ENCODE measurements at regions not wholly inside any gene's neighbourhood (a gene's known extent, or its start where the extent isn't known, plus 50 kb on each side); places are given as distances from the start of the nearest gene placed in this dataset.

DNA sequence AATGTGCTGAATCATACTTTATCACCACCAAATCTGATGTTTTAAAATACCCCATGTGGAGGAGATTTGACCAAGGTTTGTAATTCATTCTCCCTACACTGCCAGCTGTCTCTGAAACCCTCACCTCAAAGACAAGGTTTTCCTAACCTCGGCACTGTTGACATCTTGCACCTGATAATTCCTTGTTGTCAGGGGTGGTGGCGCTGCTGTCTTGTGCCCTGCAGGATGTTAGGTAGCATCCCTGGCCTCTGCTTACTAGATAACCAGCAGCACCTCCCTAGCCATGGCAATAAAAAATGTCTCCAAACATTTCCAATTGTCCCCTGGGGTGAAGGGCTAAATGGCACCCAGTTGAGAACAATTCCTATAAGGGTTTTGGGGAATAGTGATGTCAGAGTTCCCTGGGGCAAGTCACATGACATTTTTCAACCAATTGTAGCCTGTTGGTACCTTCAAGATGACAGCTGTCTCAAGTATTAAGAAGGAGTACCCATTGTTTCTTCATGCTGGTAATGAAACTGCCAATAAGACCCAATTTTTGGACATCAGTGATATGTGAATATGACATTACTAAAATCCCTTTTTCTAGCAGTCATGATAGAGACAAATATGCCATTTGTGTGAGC, 160.6 kb upstream of the PLCXD3 start:
- in situ Hi-C loops (cut with HindIII; ENCODE audit: low sequenced_read_pairs), result no loop called here

DNA sequence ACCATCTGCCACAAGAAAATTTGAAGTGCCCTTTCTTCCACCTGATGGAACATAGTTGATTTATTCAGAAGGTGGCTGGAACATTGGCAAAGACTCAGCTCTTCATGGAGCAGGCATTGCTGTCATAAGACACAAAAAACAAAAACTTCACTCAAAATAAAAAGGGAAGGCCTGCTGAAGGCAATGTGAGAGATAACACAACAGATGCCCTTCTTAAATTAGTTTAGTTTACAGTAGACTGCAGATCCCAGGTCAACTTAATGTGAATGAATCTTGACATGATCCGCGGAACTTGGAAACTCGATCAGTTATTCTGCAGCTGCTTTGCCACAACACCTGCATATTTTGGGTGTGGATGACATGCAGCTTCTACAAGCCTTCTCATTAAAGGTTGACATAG, 159.8 kb upstream of the PLCXD3 start:
- in situ Hi-C loops (cut with HindIII; ENCODE audit: low sequenced_read_pairs), result no loop called here

DNA sequence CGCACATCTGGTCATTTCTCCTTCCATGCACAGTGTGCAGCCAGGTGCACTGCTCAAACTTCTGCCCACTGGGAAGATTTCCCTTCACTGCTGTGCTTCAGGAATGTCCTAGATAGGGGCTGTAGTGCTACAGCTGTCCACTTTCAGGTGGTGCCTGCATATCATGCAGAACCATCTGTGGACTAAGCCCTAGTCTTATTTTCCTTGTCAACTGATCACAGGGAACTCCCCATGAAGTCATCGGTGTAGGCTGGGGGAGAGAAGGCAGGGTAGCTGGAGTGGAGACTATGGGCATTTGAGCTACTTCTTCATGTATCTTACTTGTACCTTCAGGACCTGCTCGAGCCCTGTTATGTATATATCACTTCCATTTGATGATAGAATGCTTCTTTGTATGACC, 150.9 kb upstream of the PLCXD3 start:
- in situ Hi-C loops (cut with HindIII; ENCODE audit: low sequenced_read_pairs), result no loop called here

DNA sequence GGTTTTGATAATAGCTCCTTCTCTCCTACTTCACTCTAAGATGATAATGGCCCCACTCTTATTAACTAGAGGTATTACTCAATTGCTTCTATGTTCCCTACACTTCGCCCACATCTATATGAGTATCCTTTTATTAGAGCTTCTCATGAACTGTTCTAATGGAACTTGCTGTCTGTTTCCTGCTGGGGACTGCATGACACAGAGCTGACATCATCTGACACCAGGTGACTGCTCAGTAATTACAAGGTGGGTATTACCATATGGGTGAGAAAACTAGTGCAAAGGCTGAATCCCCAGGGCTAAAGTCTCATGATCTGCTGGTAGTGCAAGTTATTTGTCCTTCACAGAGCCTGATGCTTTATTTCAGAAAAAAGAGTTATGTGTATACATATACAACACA, 146.2 kb upstream of the PLCXD3 start:
- in situ Hi-C loops (cut with HindIII; ENCODE audit: low sequenced_read_pairs), result no loop called here

DNA sequence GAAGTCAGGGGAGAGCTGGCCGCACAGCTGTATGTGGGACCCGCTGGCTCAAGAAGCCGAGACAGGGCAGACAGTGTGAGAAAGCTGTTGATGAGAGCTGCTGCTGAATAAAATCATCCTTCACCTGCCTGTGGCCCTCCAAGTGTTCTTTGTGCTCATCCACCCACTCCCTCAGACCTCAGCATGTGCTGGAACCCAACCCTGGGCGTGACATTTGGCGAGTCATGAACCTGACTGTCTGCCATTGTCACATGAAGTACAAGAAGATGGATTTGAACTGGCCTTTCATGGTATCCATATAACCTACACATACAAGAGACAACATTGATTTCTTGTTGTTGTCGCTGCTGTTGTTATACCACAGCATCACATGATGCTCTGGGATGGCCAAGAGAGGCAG, 139.7 kb upstream of the PLCXD3 start:
- in situ Hi-C loops (cut with HindIII; ENCODE audit: low sequenced_read_pairs), result no loop called here

DNA sequence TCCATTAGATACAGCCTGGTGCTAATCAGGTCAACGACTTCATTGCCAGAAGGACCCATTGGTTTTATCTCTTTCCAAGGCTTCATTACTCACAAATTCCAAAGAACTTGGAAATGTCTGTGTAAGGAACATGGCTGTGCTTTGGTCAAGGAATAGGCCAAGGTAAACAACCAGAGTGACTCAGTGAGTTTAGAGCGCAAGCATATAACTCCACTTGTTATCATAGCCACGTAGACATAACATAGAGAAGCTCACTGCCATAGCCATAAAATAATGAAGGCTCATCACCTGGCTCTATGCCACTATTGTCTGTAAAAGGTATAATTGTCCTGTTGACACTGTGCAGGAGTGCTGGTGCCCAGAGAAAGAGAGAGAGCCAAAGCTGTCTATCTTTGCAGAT, 139.3 kb upstream of the PLCXD3 start:
- in situ Hi-C loops (cut with HindIII; ENCODE audit: low sequenced_read_pairs), result loop anchor here (25.0 kb wide), 1 partner anchor 737 kb away; the partner anchor contains the start of gene C7

DNA sequence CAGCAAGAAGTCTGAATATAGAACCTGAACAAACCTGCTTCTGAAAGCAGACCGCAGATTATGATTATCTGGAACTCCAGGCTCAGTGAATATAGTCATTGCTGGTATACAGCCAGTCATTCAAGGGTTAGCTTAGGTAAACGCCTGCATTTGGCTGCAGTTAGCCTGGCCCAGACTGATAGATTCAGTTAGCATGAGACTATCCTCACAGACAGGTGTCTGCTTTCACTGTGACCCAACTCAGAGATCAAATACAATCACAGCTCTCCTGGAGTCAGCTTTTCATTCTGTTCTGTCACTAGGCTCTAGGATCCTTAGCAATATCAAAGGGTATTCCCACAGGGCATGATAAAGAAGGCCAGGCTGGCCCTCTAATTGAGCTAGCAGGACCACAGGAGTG, 138.6 kb upstream of the PLCXD3 start:
- in situ Hi-C loops (cut with HindIII; ENCODE audit: low sequenced_read_pairs), result loop anchor here (25.0 kb wide), 1 partner anchor 737 kb away; the partner anchor contains the start of gene C7

DNA sequence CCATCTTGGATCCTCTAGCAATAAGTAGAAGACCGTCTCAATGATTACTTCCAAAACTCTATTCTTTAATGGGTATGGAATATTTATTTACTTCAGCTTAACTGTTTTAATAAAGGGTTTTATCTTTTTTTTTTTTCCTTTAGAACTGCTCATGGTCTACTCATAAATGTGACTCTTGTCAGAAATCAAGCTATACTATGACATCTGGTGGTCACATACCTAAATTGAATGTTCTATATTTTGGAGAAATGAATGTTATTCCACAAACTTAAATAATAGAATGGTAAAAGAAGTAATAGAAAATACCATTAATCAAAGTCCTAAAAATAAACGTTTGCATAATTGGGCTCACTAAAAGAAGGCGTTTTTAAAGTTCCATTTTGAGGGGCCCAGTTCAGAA, 131.2 kb upstream of the PLCXD3 start:
- in situ Hi-C loops (cut with HindIII; ENCODE audit: low sequenced_read_pairs), result loop anchor here (25.0 kb wide), 1 partner anchor 729 kb away; the partner anchor contains the start of gene C7

DNA sequence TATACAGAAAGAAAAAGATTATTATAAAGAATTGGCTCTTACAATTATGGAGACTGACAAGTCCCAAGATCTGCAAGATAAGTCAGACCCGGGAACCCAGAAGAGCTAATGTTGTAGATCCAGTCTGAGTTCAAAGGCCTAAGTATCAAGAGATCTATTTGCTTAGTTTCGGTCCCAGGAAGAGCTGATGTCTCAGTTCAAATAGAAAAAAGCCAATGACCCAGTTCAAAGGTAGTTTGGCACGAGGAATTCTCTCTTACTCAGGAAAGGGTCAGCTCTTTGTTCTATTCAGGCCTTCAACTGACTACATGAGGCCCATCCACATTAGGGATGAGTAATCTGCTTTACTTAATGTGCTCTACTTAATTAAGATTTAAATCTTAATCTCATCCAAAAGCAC, 128.3 kb upstream of the PLCXD3 start:
- in situ Hi-C loops (cut with HindIII; ENCODE audit: low sequenced_read_pairs), result loop anchor here (25.0 kb wide), 1 partner anchor 726 kb away; the partner anchor contains the start of gene C7

DNA sequence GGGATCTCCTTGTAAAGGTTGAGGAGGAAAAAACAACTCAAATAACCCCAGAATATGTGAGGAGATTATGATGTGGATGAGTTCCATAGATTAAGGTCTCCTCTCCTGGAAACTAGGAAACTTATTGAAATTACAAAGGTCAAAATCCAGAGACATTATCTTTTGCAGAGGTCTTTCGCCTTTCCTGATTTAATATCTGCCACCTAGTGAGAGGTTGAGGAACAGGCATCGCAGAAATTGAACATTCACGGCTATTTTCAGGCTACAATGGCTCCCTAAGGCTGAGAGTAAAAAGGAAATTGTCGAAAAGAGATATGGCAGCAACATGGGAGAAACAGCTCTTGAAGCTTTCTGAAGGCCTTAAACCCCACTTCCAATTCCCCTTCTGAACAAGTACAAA, 127.5 kb upstream of the PLCXD3 start:
- in situ Hi-C loops (cut with HindIII; ENCODE audit: low sequenced_read_pairs), result loop anchor here (25.0 kb wide), 1 partner anchor 726 kb away; the partner anchor contains the start of gene C7

DNA sequence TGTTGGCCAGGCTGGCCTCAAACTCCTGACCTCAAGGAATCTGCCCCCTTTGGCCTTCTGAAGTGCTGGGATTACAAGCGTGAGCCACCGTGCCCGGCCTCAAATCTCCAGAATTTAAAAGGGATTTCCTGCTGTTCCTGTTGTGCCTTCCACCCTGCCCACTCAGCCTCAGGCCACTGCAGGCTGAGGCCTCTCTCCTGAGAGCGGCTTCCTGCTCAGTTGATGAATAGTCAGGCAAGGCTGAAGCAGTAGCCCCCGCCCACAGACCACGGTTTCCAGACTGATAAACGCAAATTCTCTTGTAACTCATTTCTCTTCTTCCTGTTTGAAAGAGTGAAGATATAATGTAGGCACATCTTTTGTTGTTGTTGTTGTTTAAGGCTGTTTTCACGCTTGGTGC, 127.0 kb upstream of the PLCXD3 start:
- in situ Hi-C loops (cut with HindIII; ENCODE audit: low sequenced_read_pairs), result loop anchor here (25.0 kb wide), 1 partner anchor 725 kb away; the partner anchor contains the start of gene C7

DNA sequence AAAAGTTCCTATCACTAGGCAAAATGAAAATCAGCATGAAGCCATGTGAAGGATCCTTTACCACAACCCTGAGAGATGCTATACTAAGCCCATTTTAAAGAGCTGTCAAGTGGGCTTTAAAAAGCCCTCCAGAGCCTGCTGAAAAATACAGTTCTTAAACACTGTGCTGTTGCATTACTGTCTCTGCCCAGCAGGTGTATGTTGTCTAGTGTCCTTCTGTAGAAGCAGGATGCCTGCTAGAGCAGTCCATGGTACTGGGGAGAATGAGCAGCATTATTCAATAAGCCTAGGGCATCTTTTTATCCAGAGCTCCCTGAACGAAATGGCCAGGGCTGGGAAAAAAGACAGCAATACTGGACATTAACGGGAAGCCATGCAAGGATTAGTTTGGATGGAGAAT, 126.2 kb upstream of the PLCXD3 start:
- in situ Hi-C loops (cut with HindIII; ENCODE audit: low sequenced_read_pairs), result loop anchor here (25.0 kb wide), 1 partner anchor 724 kb away; the partner anchor contains the start of gene C7

DNA sequence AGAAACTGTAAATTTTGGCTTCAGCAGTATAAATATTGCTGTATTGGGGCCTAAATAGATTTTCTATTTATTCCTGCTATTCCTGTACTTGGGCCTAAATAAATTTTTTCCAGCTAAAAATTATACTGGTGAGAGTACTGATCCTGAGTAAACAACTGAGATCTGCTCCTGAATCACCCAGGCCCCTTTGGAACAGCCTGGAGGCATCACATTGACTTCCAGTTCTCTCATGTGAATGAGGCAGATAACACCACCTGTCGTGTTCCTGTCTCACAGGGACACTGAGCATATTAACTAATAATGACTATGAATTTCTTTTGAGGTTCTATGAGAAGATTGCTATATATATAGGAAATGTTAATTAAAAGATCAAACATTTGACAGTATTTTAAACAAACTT, 119.5 kb upstream of the PLCXD3 start:
- in situ Hi-C loops (cut with HindIII; ENCODE audit: low sequenced_read_pairs), result loop anchor here (25.0 kb wide), 1 partner anchor 718 kb away; the partner anchor contains the start of gene C7

DNA sequence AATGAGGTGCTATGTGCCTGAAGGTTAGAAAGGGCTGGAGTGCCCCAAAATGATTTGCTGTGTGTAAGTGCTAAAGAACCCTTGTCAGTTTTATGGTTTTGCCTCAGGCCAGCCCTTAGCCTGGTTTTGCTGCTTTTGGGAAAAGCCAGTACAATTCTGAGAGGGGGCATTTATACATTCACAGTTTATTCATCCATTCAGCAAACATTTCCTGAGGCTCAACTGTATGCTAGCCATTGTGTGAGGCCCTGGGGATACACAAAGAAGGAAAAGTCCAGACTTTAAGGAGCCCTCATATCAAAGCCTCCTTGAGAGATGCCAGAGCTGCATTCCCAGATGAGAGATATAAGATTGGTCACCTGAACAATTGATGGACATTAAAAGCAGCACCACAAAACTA, 115.2 kb upstream of the PLCXD3 start:
- in situ Hi-C loops (cut with HindIII; ENCODE audit: low sequenced_read_pairs), result loop anchor here (25.0 kb wide), 1 partner anchor 713 kb away; the partner anchor contains the start of gene C7

DNA sequence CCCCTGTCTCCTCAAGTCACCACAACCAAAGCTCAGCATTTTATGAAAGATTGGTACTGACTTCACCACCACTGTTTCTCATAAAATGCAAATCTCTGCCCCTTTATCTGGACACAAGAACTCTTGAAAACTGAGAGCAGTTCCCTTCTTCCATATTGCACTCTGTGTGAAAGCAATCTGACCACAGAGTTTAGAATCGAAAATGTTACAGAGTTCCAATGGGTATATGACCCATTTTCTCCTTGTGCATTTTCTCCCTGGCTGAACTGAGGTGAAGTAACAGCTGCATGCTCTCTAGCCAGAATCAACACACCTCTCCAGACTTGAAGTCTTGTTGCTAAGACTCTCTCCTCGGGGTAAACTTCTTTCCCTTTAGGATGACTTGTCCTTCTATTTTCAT, 111.0 kb upstream of the PLCXD3 start:
- in situ Hi-C loops (cut with HindIII; ENCODE audit: low sequenced_read_pairs), result no loop called here

DNA sequence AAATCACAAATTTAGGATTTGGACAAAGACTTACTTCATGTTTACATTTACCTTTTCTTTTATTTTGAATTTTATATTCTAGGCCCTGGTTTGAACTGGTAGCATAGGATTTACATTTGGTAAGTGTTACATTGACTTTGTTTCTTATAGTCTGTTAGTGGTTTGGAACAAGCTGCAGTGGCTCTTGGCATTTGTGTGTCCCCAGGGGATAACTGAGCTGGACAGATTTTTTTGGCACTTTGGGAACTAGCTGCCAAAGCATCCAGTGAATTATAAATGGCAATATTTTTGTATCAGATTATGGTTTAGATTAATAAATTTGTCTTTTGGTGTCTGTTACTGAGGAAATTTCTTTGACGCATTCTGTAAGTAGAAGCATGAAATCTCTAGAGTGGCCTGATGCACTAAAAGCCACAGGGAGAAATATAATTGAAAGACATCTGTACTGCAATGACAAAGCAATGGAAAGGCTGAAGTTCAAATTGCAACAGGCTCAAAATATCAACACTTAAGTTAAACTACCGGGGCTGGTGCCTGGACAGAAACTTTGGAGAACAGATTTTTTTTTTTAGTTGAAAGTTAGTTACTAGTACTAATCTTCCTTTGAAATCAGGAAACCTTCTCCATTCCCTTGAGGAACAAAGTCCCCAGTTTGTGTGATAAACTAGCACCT, 107.6 kb upstream of the PLCXD3 start:
- in situ Hi-C loops (cut with HindIII; ENCODE audit: low sequenced_read_pairs), result no loop called here

DNA sequence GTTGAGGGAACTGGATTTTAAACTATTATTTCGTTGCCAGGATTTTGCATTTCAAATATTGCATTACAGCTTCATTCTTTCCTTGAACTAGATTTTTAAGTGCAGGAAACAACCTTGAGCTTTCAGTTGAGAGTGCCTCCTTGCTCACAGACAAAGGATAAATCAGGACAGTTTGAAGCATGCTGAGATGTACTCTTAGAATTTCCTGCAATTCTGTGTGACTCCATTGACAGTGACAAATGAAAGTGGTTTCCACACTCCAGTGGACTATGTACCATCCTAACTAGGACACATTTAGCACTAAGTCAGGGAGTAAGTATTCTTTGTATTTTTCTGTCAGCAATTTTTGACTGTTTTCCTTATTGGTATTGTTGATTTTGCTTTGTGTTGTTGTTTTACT, 100.0 kb upstream of the PLCXD3 start:
- in situ Hi-C loops (cut with HindIII; ENCODE audit: low sequenced_read_pairs), result no loop called here

DNA sequence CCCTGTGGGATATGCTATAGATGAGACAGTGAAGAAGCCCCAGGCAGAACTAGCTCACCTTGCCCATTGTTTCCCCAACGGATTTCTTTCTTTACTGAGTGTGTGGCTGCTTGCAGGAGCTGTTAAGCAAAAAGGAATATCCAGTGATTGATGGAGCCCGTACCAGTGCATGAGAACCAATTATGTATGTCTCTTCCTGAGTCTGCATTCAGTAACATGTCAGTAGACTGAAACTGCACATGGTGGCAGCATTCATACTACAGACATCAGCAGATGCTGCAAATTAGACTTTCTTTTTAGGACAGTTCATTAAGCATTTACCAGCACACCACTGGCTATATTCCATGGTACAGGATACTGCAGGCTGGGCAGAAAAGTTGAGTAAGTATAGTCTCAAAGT, 90.3 kb upstream of the PLCXD3 start:
- in situ Hi-C loops (cut with HindIII; ENCODE audit: low sequenced_read_pairs), result no loop called here

DNA sequence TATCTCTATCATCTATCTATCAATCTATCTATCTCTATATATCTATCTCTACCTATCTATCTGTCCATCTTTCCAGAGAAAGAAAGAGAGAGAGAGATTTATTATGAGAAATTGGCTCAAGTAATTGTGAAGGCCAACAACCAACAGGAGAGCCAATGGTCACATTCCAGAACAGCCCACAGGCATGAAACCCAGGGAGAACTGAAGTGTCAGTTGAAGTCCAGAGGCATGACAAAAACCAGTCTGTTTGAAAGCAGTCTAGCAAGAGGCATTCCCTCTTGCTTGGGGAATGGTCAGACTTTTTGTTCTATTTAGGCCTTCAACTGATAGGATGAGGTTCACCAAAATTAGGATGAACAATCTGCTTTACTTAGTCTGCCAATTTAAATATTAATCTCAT, 87.6 kb upstream of the PLCXD3 start:
- in situ Hi-C loops (cut with HindIII; ENCODE audit: low sequenced_read_pairs), result no loop called here

DNA sequence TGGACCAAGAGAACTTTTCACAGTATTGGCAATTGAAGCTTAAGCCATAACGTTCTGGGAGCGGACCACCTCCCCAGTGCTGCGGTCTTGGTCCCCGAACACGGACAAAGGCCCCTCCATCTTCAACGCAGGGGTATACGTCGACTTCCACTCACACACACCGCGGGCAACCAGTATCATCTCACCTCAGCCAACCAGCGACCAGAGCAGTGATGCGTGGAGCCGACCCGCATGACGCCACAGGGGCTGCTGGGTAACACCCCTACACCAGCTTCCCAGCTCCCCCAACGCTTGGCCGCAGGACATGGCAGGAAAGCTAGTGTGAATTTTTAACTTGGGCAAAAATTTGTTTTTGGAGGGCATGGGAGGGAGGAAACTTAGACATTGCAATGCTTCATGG, 77.3 kb upstream of the PLCXD3 start:
- in situ Hi-C loops (cut with HindIII; ENCODE audit: low sequenced_read_pairs), result no loop called here

DNA sequence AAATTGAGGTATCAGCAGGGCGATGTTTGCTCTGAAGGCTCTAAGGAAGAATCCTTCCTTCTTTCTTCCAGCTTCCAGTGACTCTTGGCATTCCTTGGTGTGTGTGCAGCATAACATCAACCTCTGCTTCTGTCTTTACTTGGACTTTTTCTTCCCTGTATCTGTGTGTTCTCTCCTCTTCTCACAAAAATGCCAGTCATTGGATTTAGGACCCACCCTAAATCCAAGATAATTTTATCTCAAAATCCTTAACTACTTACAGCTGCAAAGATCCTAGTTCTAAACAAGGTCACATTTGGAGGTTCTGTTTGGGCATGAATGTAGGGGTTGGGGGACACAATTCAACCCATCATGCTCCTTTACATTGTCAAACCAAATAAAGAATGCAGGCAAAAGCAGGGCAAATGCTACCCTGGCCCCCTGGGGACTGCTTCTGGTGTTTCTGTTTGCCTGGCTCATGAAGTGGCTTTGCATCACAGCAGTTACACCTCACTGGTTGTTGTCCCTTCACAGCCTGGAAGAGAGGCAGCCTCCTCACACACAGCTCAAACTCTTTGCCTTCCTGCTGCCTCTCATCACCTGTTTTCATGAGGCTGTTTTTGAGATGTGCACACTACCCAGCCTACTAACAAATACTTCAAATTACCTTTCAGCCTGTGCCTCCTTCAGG, 64.8 kb upstream of the PLCXD3 start:
- in situ Hi-C loops (cut with HindIII; ENCODE audit: low sequenced_read_pairs), result no loop called here

DNA sequence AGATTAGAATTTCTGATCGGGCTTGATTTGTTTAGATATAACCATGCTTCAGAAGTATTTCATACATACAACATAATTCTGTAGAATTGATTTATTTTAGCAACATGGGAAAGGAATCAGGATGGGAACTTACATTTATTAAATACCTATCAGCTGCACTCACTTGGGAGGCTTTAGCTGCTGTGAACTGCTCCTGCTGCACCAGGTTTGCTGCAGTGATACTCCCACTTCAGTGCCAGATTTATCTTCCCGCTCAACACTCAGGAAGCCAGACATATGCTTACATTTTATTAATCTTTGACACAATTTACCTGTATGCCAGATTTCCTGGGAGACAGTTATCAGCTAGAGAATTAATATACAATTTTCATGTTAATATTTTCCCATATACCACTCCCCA, 64.0 kb upstream of the PLCXD3 start:
- in situ Hi-C loops (cut with HindIII; ENCODE audit: low sequenced_read_pairs), result no loop called here
